ENCODE measurements at regions not wholly inside any gene's neighbourhood (a gene's known extent, or its start where the extent isn't known, plus 50 kb on each side); places are given as distances from the start of the nearest gene placed in this dataset.
"Not testable (repeated sequence)": the region's sequence is repeated elsewhere in the genome, so short reads cannot be mapped to it uniquely, and the experiment has no call there.

DNA sequence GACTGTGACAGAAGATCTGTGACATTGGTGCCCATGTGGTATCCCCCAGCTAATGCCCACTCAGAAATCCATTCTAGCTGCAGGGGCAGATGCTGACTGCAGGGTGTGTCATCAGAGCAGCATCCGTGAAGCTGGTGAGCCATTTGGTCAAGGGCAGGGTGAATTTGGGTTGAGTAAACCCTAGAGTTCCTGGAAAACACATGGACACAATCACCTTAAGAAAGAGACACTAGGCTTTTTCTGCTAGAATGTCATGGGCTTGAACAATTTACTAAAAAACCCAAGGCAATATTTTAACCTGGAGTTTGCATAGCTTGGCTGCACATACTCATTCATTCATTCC lies 100.0 kb downstream of the ADAMTS15 start:
- DNase-seq (ENCODE audit: missing footprints) = no peak
- intact Hi-C loops (cut with DNase I) = no loop called here
- no peak for ATAC-seq

DNA sequence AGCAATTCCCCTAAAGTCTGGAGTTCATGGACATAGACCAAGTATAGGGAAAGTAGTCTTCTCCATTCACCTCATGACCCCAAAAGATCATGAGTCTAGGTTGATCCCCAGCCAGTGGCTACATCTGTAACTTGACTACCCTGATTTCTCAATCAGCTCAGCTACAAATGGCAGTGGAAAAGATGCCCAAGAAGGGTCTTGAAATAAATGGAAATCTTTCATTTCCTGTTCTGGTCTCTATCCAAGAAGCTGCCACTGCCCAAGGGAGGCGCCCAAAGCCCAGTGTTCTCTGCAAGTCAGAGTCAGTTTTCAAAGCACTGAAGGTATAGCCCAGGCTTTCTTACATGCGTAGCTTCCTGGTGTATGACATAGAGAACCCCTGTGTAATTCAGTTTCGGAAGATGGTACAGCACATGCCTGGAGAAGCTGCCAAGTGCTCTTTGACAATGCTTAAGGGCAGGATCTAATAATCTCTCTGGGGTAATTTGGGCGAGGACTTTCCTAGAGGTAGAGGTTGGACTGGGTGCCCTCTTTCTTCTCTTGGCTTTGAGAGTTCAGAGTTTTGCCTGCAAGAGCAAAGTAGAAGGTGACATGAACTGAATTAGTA lies 101.1 kb downstream of the ADAMTS15 start:
- DNase-seq (ENCODE audit: missing footprints) (no peak), ATAC-seq (no peak)
- intact Hi-C loops (cut with DNase I) = no loop called here

DNA sequence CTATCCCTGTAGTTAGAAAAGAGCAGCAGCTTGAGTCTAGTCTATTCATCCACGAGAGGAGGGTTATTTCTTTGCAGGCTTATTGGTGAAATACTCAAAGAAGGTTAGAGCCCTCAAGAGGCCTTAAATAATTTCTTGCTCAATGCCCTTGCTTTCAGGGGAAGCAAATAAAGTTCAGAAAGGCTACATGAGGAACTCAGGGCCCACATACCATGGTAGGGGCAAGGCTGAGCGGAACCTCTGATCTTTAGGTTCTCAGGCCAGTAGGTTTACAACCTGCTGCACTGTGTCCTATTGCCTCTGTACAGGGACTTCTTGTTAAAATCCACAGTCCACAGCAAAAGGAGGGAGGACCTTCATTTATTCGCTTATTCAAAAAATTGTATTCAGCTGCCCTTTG lies 101.7 kb downstream of the ADAMTS15 start:
- intact Hi-C loops (cut with DNase I) = no loop called here
- DNase-seq (ENCODE audit: missing footprints) (no peak), ATAC-seq (no peak)

DNA sequence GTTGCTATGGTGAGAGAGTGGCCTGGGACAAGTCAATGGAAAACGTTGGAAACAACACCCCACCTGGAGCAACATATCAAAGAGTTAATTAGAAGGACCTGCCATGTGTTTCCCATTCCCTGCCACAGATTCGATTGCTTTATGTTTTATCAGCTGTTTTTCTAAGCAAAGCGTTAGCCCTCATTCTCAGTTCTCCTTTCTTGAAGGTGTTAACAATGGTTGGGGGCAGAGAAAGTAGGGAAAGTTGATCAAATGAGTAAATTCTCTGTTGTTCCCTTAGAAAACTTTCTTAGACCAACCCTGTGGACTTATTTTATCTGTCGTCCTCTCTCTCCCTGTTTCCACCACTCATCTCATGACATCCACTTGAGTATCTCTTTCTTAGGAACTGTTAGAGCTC lies 102.5 kb downstream of the ADAMTS15 start:
- ATAC-seq (no peak), DNase-seq (ENCODE audit: missing footprints) (no peak)
- intact Hi-C loops (cut with DNase I) = no loop called here

DNA sequence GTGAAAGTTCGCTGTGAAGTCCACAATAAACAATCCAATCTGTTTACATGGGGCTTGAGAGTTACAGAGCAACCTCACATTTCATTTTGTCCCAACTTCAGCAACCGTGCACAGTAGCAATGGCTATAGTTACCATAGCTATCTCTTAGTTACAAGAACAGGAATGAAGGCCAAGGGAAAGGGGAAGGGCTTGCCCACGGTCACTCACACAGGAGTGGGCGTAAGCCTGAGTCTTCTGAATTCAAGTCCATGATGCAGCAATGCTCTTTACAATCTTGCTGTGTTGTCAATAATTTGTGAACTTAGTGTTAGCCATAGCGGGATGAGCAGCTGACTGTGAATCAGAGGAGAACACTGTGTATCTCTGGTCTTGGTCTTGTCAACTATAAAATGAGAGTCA lies 102.9 kb downstream of the ADAMTS15 start:
- ATAC-seq (peak; percentile 41), DNase-seq (ENCODE audit: missing footprints) (no peak)
- intact Hi-C loops (cut with DNase I) = no loop called here

DNA sequence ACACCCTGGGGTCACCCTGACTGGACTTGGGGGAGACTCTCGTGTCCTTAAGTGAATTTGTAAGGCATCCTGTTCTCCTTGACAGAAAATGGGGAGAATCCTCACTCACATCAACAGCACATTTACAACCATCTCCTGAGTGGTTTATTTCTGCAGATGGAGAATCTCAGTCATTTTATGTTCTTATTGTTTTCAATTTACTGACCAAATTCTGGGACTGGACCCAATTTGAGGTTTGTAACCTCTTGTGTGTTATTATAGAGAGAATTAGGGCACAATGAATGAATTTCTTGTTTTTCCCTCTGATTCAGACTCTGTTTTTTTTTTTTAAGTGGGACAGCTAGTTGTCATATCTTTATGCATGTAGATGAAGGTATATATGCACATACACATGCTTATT lies 104.9 kb downstream of the ADAMTS15 start:
- intact Hi-C loops (cut with DNase I) = no loop called here
- ATAC-seq (no peak), DNase-seq (ENCODE audit: missing footprints) (no peak)

DNA sequence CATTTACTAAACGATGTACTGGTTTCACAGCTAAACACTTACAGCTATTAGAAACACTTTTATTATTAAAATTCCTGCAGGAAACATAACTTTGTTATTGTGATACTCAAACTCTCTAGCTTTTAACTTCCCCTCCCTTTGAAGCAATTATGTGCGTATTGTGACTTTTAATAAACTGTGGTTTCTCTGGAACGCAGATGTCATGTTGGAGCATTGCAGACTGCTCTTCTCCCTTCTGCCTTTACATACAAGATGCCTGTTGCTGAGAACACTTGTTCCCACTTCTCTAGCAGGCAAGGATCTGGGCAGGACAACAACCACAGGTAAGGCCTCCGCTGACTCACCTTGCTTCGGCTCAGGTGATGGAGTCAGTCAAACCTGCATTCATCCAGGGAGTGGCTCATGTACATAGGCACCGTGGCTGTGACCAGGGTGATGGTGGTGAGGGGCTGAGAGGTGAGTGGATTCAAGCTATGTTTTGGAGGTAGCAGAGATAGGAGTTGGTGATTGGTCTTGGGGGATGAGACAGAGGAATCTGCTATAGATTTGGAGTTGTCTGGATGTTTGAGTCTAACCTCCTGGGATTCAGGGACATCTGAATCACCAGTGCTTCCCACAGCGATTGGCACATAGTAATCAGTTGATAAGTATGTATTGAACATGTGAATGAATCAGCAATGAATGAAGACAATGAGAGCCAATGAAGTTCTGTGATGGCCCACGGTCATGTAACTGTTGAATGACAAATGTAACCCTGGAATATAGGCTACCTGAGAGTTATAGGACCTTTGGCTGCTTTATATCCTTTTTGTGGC lies 106.0 kb downstream of the ADAMTS15 start:
- DNase-seq (ENCODE audit: missing footprints) = no peak
- ATAC-seq = no peak
- intact Hi-C loops (cut with DNase I) = no loop called here

DNA sequence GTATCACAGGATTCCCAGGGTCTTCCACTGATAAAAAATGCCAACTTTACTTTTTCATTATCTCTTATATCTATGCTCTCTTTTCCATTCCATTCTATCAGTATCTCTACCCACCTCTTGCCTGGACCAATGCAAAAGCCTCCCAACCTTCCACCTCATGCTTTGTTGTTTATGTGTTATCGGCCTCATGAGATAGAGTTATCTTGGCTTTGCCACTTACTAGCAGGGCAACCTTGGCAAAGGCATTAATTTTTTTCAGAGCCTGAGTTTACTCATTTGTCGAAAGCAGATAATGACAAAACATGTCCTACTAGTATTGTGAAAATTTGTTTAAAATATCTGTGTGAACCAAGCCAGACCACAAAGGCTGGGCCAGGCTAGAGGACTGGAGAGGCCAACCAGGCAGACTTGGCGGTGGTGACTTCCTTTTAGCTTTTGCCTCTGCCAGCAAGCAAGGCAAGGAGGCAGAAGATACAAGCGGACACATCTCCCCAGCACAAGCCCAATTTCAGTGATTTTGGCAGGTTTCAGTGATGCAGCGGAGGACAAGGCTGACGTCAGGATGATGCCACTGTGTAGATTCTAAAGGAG lies 106.9 kb downstream of the ADAMTS15 start:
- intact Hi-C loops (cut with DNase I) = no loop called here
- ATAC-seq (peak; percentile 29), DNase-seq (ENCODE audit: missing footprints) (no peak)

DNA sequence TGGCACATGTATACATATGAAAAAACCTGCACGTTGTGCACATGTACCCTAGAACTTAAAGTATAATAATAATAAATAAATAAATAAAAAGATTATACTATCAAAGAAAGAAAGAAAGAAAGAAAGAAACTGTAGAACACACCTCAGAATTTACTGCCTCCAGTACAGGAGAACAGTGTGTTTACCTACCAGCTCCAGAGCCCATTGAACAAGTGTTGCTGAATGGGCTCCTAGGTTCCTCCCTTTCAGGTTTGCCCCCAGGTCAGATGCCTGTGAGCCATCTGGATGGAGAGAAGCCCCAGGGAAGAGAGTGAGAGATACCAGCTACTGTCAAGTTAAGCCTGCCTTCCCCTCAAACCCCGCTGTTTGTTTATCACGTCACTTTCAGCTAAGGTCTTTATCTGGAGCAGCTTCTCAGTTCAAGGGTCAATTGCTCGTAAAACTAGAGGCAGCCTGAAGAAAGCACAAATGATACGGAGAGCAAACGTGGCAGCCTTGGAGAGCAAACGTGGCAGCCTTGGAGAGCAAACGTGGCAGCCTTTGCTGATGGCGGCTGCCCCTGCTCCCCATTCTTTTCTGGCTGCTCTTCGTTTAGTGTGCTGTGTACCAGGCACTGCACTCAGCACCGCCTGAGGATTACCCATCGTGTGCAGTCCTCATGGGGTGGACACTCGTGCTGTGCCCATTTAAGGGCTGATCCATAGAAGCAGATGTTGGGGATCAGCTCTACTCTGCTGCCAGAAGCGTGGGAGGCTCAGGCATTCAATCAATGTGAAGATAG lies 111.7 kb downstream of the ADAMTS15 start:
- intact Hi-C loops (cut with DNase I) = no loop called here
- peak; percentile 21 for DNase-seq (ENCODE audit: missing footprints)
- ATAC-seq = no peak

DNA sequence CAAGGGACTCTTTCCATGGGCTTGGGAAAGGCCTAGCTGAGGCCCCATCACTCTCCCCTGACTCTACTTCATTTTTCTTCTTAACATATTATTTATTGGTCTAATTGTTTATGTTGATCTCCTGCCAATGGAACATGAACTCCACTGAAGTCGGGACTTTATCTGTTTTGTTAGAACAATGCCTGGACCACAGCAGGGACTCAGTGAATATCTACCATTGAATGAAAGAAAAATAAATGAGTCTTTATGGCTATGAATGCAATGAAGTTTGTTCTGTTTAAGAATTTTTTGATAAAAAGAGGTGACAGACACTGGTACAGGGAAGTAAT lies 112.3 kb downstream of the ADAMTS15 start:
- DNase-seq (ENCODE audit: missing footprints) = no peak
- intact Hi-C loops (cut with DNase I) = no loop called here
- ATAC-seq = no peak

DNA sequence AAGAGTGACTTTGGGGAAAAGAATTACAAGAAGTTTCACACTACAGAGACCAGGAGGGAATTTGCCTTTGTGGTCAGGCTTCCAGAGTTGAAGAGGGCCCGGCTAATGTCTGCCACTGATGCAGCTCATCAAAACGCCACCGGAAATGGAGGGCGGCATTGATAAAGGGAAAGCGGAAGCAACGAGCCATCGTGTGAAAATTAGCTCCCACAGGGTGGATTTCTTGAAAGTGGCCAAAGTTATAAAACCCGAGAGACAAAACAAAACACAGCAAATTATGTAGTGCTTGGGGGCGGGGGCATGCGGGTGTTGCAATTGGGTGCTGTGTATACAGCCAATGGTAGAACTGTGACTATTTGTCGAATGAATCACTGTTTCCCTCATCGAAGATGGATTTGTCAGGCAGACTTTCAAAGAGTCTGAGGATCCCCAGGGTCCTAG lies 113.0 kb downstream of the ADAMTS15 start:
- intact Hi-C loops (cut with DNase I) = no loop called here
- DNase-seq (ENCODE audit: missing footprints) (peak; percentile 27), ATAC-seq (no peak)

DNA sequence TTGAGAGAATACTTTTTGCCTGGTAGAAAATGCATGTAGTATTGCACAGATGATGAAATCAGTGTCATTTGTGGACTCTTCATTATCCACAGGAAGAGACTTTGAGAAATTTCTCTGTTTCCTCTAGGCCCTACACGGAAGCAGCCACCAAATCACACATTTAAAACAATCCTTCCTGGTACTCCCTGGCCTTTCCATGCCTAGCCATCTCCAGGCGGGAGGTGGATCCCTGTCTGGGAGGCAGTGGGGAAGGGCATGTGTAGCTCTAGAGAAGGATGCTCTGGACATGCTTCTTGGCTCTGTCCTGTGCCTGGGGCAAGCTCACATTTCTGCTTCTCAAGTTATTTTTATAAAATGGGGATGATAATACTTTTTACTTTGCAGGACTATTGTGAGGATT lies 114.1 kb downstream of the ADAMTS15 start:
- intact Hi-C loops (cut with DNase I) = no loop called here
- DNase-seq (ENCODE audit: missing footprints) (no peak), ATAC-seq (no peak)

DNA sequence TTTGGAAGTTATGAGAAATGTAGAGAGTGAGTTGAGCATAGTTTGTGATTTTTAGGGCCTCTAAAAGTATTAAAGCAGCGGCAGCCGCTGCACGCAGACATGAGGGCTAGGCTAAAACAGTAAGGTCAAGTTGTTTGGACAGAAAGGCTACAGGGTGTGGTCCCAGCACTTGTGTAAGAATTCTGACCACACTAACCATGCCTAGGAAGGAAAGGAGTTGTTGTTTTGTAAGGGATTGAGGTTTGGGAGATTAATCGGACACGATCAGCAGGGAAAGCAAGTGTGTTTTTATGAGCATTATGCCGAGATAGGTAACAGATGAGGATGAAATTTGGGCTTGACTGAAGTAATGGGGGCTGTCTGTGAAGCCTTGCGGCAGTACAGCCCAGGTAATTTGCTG lies 117.9 kb downstream of the ADAMTS15 start:
- DNase-seq (ENCODE audit: missing footprints); ATAC-seq; intact Hi-C loops (cut with DNase I): not testable (repeated sequence)

DNA sequence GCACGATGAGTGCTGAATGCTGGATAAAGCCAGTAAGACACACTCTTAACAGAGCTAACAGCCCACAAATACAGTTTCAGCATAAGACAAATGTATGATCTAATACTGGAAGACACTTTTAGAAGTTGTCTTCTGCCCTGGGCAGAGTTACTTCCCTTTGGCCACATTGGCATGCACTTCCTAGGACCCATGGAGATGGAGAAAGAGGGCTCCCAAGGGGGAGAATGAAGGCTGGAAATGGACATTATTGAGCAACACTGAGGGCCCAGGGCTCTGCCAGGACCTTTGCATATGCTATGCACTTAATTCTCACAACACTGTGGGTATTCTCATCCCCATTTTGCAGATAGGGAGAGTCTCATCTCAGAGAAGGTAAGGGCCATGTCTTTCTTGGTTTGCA lies 123.1 kb downstream of the ADAMTS15 start:
- no peak for DNase-seq (ENCODE audit: missing footprints)
- intact Hi-C loops (cut with DNase I) = no loop called here
- ATAC-seq = peak; percentile 27

DNA sequence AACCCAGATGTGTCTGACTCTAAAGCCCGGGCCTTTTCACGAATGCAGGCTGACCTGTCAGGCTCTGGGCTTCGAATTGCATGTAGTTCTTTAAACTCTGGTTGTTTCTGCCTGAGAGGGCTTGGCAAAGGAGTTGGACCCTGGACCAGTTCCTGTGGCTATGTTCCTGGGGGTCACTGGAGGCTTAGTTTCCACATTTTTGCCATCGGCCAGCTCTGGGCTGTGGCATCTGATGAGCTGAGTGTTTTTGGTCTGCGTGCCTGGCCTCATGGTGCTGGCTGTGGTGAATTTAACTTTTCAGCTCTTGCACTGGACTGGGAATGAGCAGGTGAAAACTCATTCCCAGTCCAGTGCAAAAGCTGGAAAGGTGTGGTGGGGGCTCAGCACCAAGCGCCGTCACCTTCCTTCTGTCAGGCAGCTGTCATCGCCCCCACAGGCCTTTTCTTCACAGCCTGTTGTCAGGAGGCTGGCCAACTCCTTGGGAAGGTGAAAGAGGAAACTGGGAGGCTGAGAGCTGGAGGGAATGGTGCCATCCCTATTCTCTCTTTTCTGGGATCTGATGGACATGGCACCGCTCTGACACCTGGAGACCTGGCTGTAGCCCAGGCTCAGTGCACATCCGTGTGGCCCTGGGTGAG lies 123.6 kb downstream of the ADAMTS15 start:
- no peak for DNase-seq (ENCODE audit: missing footprints)
- intact Hi-C loops (cut with DNase I) = no loop called here
- peak; percentile 41 for ATAC-seq

DNA sequence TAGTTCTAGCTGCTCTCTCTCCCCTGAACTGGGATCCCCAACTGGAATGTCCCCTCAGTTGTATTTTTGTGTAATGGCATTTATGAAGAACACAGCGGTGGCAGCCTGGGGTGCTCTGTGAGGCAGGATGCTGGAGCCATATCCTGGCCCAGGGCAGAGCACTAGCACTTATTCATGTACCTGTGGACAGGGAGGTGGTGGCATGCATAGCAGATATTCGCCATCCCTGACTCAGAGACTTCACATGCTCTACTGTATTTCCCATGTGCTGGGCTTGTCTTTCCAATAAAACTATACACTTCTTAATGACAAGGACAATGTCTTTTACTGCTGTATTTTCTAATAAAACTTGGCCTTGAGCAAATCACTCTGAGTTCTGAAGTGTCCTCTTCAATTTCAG lies 125.3 kb downstream of the ADAMTS15 start:
- ATAC-seq (no peak), DNase-seq (ENCODE audit: missing footprints) (no peak)
- intact Hi-C loops (cut with DNase I) = no loop called here

DNA sequence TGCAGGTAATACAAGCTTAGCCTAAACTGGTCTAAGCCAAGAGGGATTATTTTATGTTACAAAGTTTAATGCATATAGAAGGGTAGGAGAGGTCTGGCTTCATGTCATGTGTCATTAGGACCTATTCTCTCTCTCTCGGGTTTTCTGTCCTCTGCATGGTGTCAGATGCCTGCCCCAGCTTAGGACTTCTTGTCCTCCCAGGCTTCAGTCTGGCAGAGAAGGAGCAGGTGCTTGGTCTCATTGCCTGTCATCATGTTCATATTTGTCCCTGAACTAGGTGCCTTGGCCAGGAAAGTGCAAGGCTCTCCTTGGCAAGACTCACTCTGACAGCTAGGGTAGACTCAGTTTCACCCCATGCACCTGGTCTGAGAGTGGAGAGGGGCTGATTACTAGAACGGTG lies 126.3 kb downstream of the ADAMTS15 start:
- no peak for DNase-seq (ENCODE audit: missing footprints)
- peak; percentile 60 for ATAC-seq
- intact Hi-C loops (cut with DNase I) = no loop called here

DNA sequence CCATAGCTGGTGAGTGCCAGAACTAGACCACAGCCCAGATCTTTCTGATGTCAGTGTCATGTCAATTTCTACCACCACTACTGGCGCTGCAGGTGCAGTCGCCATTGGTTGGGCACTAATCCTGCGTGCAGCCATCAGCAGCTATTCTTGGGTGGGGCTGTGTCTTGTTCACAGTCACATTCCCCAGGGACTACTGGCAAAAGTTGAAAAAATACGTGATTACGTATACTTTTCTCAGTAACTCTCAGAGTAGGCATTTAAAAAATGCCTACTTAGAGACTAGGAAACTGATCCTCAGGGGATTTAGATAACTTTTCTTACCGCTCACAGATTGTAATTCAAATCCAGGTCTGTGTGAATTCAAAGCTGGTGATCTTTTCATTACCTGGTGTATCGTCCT lies 127.7 kb downstream of the ADAMTS15 start:
- no peak for ATAC-seq
- DNase-seq (ENCODE audit: missing footprints) = no peak
- intact Hi-C loops (cut with DNase I) = no loop called here

DNA sequence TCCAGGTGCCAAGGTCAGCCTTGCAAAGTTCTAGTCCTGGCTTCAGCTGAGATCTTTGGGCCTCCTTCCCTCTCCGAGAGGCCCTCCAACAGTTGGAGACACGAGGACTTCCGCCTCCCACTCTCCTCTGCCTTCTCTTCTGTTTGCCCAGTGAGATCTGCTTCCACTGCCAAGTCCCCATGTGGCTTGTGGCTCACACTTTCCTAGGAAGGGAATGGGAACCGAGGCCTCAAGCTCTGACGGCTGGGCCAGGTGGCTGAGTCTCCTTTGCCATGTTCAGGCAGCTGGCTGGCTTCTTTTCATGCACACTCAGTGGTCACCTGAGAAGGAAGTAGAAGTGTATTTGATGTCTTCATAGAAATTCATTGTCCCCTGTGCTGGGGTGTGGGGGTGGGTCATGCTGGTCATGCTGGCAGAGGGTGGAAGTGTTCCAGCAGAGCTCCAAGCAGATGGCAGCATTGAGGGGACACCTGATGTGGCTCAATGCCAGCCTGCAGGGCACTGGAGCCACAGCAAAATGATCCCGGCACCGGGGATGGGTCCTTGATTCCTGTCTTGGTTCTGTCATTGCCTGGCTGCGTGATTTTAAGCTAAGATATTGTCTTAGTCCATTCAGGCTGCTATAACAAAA lies 130.4 kb downstream of the ADAMTS15 start:
- intact Hi-C loops (cut with DNase I) = no loop called here
- ATAC-seq (no peak), DNase-seq (ENCODE audit: missing footprints) (peak; percentile 45)
